SK-N-SH (cell line): ENCODE measurements at regions not wholly inside any gene's neighbourhood (a gene's known extent, or its start where the extent isn't known, plus 50 kb on each side); places are given as distances from the start of the nearest gene placed in this dataset.

ENCODE experiments used
- CTCF ChIA-PET: fragments of 300-600, 350-600 bp; formaldehyde crosslinking; extraction: SDS; loops from one replicate; lab custom pipeline; 2021; lab: Yijun Ruan, JAX
- POLR2A ChIA-PET: fragments of 350-600 bp; sonication (Branson Sonifier 250); formaldehyde crosslinking; extraction: SDS; loops from one replicate; lab custom pipeline; 2020; ENCODE audit warnings: antibody characterized with exemption, inconsistent platforms; lab: Yijun Ruan, JAX
- DNase-seq: peaks from one replicate; pipeline ENCODE4 v3.0.0; 2012
- H2AFZ ChIP-seq: fragments of 200-600 bp; sonication (generic); 2 replicates; pipeline ENCODE4 v1.8.1; 2016; ENCODE audit warnings: antibody characterized with exemption, mild to moderate bottlenecking, low read depth
- H3F3A ChIP-seq: fragments of 200-600 bp; sonication (generic); replicated peaks from 2 replicates; pipeline ENCODE3; 2016; ENCODE audit warnings: antibody characterized with exemption, mild to moderate bottlenecking; ENCODE audit not compliant: insufficient read depth
- H3K27ac ChIP-seq, 2 experiments: fragments of 200-500 bp in 1 of 2; fragments of 200-600 bp in 1 of 2; sonication (Bioruptor generic) in 1 of 2; sonication (generic), shearing (Covaris generic) in 1 of 2; 2 replicates each; pipeline versions ENCODE4 v1.5.1 to v1.6.1; 2014 to 2016; ENCODE audit warnings: low read depth in 2 of 2, inconsistent platforms in 1 of 2, low read length in 1 of 2, mild to moderate bottlenecking in 1 of 2, mixed read lengths in 1 of 2
- H3K27me3 ChIP-seq: fragments of 200-600 bp; sonication (generic), shearing (Covaris generic); 2 replicates; pipeline ENCODE4 v1.6.1; 2016; ENCODE audit warnings: mixed run types; ENCODE audit not compliant: insufficient read depth
- H3K36me3 ChIP-seq, 2 experiments: fragments of 200-500 bp in 1 of 2; fragments of 200-600 bp in 1 of 2; sonication (Bioruptor generic) in 1 of 2; sonication (generic) in 1 of 2; replicated peaks in 1 of 2; 2 replicates each; pipeline versions ENCODE3 to v1.5.1; 2014 to 2016; ENCODE audit warnings: low read length in 1 of 2, mild to moderate bottlenecking in 1 of 2; ENCODE audit not compliant: insufficient read depth in 2 of 2, control insufficient read depth in 1 of 2
- H3K4me1 ChIP-seq, 2 experiments: fragments of 200-500 bp in 1 of 2; fragments of 200-600 bp in 1 of 2; sonication (Bioruptor generic) in 1 of 2; sonication (generic), shearing (Covaris generic) in 1 of 2; 2 replicates each; pipeline versions ENCODE4 v1.5.1 to v1.6.1; 2014 to 2016; ENCODE audit warnings: low read depth in 1 of 2, low read length in 1 of 2, mixed run types in 1 of 2; ENCODE audit not compliant: insufficient read depth in 2 of 2, control insufficient read depth in 1 of 2
- H3K4me2 ChIP-seq: fragments of 200-600 bp; sonication (generic), shearing (Covaris generic); 2 replicates; pipeline ENCODE4 v1.6.1; 2017; ENCODE audit warnings: mixed run types
- H3K4me3 ChIP-seq, 2 experiments: fragments of 200-500 bp in 1 of 2; fragments of 200-600 bp in 1 of 2; sonication (Bioruptor generic) in 1 of 2; sonication (generic), shearing (Covaris generic) in 1 of 2; 2 replicates each; pipeline versions ENCODE4 v1.5.1 to v1.8.1; 2014 to 2016; ENCODE audit warnings: low read depth in 2 of 2, inconsistent platforms in 1 of 2, low read length in 1 of 2, mild to moderate bottlenecking in 1 of 2, mixed read lengths in 1 of 2, moderate library complexity in 1 of 2
- H3K79me2 ChIP-seq: fragments of 200-600 bp; sonication (generic); 2 replicates; pipeline ENCODE4 v1.8.1; 2017; ENCODE audit warnings: mild to moderate bottlenecking; ENCODE audit not compliant: insufficient read depth
- H3K9ac ChIP-seq: fragments of 200-600 bp; sonication (generic); 2 replicates; pipeline ENCODE4 v1.6.1; 2017; ENCODE audit warnings: mixed run types
- H3K9me2 ChIP-seq: fragments of 200-600 bp; sonication (generic); 2 replicates; pipeline ENCODE4 v1.6.1; 2017; ENCODE audit warnings: mixed run types
- H3K9me3 ChIP-seq: fragments of 200-600 bp; sonication (generic); 2 replicates; pipeline ENCODE4 v1.6.1; 2017; ENCODE audit warnings: mixed run types, mild to moderate bottlenecking, moderate library complexity
- H4K20me1 ChIP-seq: fragments of 200-600 bp; sonication (generic); 2 replicates; pipeline ENCODE4 v1.6.1; 2017; ENCODE audit warnings: mild to moderate bottlenecking, mixed run types; ENCODE audit not compliant: insufficient read depth
- FOXM1 ChIP-seq: IDR thresholded peaks from 2 replicates; pipeline ENCODE4 v1.4.0; 2012; ENCODE audit warnings: low read depth, mild to moderate bottlenecking
- NRF1 ChIP-seq: IDR thresholded peaks from 2 replicates; pipeline ENCODE4 v1.6.1; 2012; ENCODE audit warnings: low read depth, mild to moderate bottlenecking, low read length
- RFX5 ChIP-seq: IDR thresholded peaks from 2 replicates; pipeline ENCODE4 v1.6.1; 2012; ENCODE audit warnings: mild to moderate bottlenecking, improper control_type of control experiment, low read length
- USF1 ChIP-seq: IDR thresholded peaks from 2 replicates; pipeline ENCODE4 v1.4.0; 2012; ENCODE audit warnings: low read depth, borderline replicate concordance
- YY1 ChIP-seq: IDR thresholded peaks from 2 replicates; pipeline ENCODE4 v1.4.0; 2012; ENCODE audit warnings: low read depth, mild to moderate bottlenecking
- WGBS: methylation state at CpG from one replicate; pipeline ENCODE4 v1.1.6; 2017; ENCODE audit warnings: low lambda C conversion rate; 5-methylcytosine and 5-hydroxymethylcytosine counted together
- TF ChIP-seq, protein P1 (sequence below): fragments of 200-600 bp; sonication (generic); IDR thresholded peaks from 2 replicates; pipeline ENCODE4 v1.6.1; 2017; ENCODE audit warnings: antibody characterized with exemption, mild to moderate bottlenecking, moderate library complexity
- TF ChIP-seq, protein P2 (sequence below): IDR thresholded peaks from 2 replicates; pipeline ENCODE4; 2012

GRCh38 chr6:1515781-1516180 is 93.9 kb upstream of the FOXC1 start:
- H3K27ac ChIP-seq: no peak overlapping the region
- H4K20me1 ChIP-seq: no peaks in the 10 kb centered on the region
- H3K79me2 ChIP-seq: no peaks in the 10 kb centered on the region
- TF ChIP-seq NRF1: no peak
- no peak for TF ChIP-seq FOXM1
- TF ChIP-seq, protein P1, sequence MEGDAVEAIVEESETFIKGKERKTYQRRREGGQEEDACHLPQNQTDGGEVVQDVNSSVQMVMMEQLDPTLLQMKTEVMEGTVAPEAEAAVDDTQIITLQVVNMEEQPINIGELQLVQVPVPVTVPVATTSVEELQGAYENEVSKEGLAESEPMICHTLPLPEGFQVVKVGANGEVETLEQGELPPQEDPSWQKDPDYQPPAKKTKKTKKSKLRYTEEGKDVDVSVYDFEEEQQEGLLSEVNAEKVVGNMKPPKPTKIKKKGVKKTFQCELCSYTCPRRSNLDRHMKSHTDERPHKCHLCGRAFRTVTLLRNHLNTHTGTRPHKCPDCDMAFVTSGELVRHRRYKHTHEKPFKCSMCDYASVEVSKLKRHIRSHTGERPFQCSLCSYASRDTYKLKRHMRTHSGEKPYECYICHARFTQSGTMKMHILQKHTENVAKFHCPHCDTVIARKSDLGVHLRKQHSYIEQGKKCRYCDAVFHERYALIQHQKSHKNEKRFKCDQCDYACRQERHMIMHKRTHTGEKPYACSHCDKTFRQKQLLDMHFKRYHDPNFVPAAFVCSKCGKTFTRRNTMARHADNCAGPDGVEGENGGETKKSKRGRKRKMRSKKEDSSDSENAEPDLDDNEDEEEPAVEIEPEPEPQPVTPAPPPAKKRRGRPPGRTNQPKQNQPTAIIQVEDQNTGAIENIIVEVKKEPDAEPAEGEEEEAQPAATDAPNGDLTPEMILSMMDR: no peak
- TF ChIP-seq, protein P2, sequence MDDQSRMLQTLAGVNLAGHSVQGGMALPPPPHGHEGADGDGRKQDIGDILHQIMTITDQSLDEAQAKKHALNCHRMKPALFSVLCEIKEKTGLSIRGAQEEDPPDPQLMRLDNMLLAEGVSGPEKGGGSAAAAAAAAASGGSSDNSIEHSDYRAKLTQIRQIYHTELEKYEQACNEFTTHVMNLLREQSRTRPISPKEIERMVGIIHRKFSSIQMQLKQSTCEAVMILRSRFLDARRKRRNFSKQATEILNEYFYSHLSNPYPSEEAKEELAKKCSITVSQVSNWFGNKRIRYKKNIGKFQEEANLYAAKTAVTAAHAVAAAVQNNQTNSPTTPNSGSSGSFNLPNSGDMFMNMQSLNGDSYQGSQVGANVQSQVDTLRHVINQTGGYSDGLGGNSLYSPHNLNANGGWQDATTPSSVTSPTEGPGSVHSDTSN: no peak
- TF ChIP-seq YY1: no peak
- 0 out of 2 replicates have a peak, but pooled peaks have one; percentile 10 for TF ChIP-seq USF1
- H3K27me3 ChIP-seq: peaks cover 25% of the 10 kb centered on the region
- H3F3A ChIP-seq: no peaks in the 10 kb centered on the region
- 27% methylated on average over 4 of the region's 4 CpGs for WGBS
- no peaks in the 10 kb centered on the region for H3K9me3 ChIP-seq
- ChIA-PET POLR2A (no interaction called here), CTCF (interaction anchor here (1.0 to 1.3 kb wide), 3 partner anchors 8 to 27 kb away, joined by 3 to 7 read pairs (median 3); no protein-coding TSS in a partner anchor)
- H3K4me1 ChIP-seq: no peaks in the 10 kb centered on the region; a peak in 1 of 4 replicates
- DNase-seq: no peak
- no peak overlapping the region; the same call in 1 of the 2 replicates for H3K4me2 ChIP-seq
- H2AFZ ChIP-seq: no peak overlapping the region
- no peak overlapping the region for H3K4me3 ChIP-seq
- H3K9ac ChIP-seq: no peak overlapping the region
- H3K36me3 ChIP-seq: no peaks in the 10 kb centered on the region
- H3K9me2 ChIP-seq: no peaks in the 10 kb centered on the region

DNA sequence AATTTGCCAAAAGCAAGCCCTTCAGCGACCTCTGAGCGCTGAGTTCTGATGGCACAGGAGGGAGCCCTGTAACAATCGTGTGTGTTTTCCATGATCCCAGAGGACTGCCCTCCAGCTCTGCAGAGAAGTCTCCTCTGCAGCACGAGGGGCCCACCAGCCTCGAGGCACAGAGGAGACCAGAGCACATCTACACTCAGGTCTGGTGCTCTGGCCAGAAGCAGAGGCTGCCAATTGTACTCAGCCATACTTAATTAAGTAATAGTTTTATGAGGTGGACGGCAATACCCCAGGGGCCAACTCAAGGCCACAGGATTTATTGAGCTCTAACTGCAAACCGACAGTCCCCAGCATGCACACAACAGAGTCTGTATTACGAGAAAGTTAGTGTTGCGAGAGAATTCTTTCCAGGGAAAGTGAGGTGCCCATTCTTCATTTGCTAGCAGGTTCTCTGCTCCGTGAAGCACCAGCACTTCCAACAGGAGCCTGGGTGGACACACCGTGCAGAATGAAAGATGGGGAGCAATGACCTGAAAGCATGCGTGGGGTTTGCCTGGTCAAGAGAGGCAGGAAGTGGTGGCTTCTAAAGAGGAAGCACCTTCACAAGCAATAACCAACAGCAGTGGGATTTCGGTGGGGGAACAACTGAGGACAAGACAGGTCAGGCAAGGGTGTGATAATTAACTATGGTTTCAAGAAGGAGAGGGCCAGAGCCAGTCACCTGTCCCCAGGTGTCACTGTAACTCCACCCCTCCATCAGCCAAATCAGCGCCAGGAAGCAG is 92.8 kb upstream of the FOXC1 start:
- POLR2A ChIA-PET: no interaction called here
- Histone ChIP-seq H3F3A (no peaks in the 10 kb centered on the region), H3K27ac (no peak overlapping the region)
- no peak for TF ChIP-seq RFX5
- TF ChIP-seq USF1: no peak
- no peak for TF ChIP-seq YY1
- TF ChIP-seq, all 33 proteins: peak for 0
- CTCF ChIA-PET: interaction anchor here (1.2 kb wide), 1 partner anchor 81 kb away, joined by 4 read pairs; no protein-coding TSS in a partner anchor
- H3K9me2 ChIP-seq: no peaks in the 10 kb centered on the region
- no peak for DNase-seq
- H3K4me1 ChIP-seq: no peaks in the 10 kb centered on the region; a peak in 1 of 4 replicates
- H3K27me3 ChIP-seq: peaks cover 28% of the 10 kb centered on the region
- no peaks in the 10 kb centered on the region for H3K79me2 ChIP-seq
- no peak overlapping the region for H2AFZ ChIP-seq
- no peaks in the 10 kb centered on the region for H3K36me3 ChIP-seq
- 13% methylated on average over 11 of the region's 14 CpGs for WGBS
- no peaks in the 10 kb centered on the region for H4K20me1 ChIP-seq
- no peak overlapping the region for H3K9ac ChIP-seq
- no peak overlapping the region for H3K4me2 ChIP-seq
- H3K4me3 ChIP-seq: no peak overlapping the region
- no peaks in the 10 kb centered on the region for H3K9me3 ChIP-seq
